BLaER1 (cell line): ENCODE measurements at regions not wholly inside any gene's neighbourhood (a gene's known extent, or its start where the extent isn't known, plus 50 kb on each side); places are given as distances from the start of the nearest gene placed in this dataset.

ENCODE experiments used
- H3K27ac ChIP-seq: shearing (Covaris generic); formaldehyde crosslinking; 2 replicates; pipeline ENCODE4 v1.8.1; 2022
- H3K27me3 ChIP-seq: shearing (Covaris generic); formaldehyde crosslinking; 2 replicates; pipeline ENCODE4 v1.8.1; 2022
- H3K36me3 ChIP-seq: shearing (Covaris generic); formaldehyde crosslinking; 2 replicates; pipeline ENCODE4 v1.8.1; 2022
- H3K4me1 ChIP-seq: shearing (Covaris generic); formaldehyde crosslinking; 2 replicates; pipeline ENCODE4 v1.8.1; 2022
- H3K4me2 ChIP-seq: shearing (Covaris generic); formaldehyde crosslinking; 2 replicates; pipeline ENCODE4 v1.8.1; 2022
- H3K4me3 ChIP-seq: shearing (Covaris generic); formaldehyde crosslinking; 2 replicates; pipeline ENCODE4 v1.8.1; 2022
- H3K9ac ChIP-seq: shearing (Covaris generic); formaldehyde crosslinking; 2 replicates; pipeline ENCODE4 v1.8.1; 2022
- H3K9me3 ChIP-seq: shearing (Covaris generic); formaldehyde crosslinking; 2 replicates; pipeline ENCODE4 v1.8.1; 2022
- H4K20me1 ChIP-seq: shearing (Covaris generic); formaldehyde crosslinking; 2 replicates; pipeline ENCODE4 v1.8.1; 2022
- Cebpa-rat ChIP-seq: shearing (Covaris generic); IDR thresholded peaks from 2 replicates; pipeline ENCODE4 v1.8.1; 2022

DNA sequence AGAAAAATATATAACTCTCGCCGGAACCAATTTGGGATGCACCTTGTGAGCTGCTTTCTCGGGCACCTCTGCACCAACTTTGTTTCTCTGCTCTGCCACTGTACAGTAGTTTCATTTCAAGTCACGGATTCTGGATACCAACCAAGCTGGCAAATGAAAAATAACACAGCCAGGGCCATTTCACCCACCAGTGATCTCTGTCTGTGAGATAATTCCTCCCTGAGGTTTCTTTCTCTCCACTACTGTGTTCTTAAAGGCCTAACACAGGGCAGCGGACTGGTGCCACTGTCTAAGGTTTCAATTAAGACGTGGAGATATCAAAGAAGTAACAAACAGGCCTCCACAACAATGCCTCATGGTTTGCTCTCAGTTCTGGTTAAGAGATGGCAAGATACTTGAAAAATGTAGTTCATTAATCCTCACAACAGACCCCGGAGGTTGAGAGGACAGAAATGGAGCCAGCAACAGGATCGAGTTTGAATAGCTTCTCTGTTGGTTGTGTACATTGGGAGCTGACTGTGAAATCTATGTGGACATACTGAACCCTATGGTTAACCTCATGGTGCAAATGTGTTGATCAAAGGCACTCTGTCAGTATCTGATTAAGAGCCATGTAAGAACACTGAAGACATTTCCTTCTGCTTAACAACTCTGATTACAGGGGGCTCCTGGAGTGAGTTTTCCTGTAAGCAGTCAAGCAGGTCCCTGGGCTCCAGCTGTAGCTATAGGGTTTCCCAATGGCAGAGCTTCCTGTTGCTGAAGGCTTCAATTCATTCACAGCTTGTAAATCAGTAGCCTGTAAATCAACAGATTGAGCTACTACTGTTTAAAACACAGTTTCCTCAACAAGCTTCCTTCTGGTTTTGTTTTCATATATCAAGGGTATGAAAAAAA, 470.5 kb downstream of the EPHA3 start:
- Histone ChIP-seq H3K27me3 (no peaks in the 10 kb centered on the region), H4K20me1 (no peaks in the 10 kb centered on the region), H3K9me3 (no peaks in the 10 kb centered on the region), H3K36me3 (no peaks in the 10 kb centered on the region), H3K4me1 (no peaks in the 10 kb centered on the region), H3K27ac (no peak overlapping the region), H3K9ac (no peak overlapping the region), H3K4me2 (no peak overlapping the region), H3K4me3 (no peak overlapping the region)
- TF ChIP-seq Cebpa-rat = no peak

DNA sequence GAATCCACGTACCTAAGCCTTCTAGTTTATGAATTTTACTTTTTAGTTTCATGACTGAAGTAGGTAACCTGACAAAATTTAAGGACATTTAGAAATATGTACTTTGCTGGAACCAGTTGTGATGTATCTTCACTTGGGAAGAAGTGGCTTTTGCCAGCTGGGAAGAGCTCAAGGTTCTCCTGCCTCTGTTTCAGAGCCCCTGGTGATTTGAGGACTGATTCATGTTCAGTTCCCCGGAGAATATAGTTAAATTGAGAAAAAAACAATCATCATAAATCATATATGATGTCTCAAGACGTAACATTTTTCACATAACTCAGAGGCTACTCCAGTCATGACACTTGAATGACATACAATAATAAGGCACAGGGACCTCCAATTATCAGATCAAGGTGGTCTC, 473.4 kb downstream of the EPHA3 start:
- no peaks in the 10 kb centered on the region for H3K36me3 ChIP-seq
- H3K27me3 ChIP-seq = no peaks in the 10 kb centered on the region
- no peaks in the 10 kb centered on the region for H3K4me1 ChIP-seq
- no peak overlapping the region for H3K9ac ChIP-seq
- no peak for TF ChIP-seq Cebpa-rat
- H3K4me3 ChIP-seq = no peak overlapping the region
- H3K4me2 ChIP-seq = no peak overlapping the region
- H4K20me1 ChIP-seq = no peaks in the 10 kb centered on the region
- no peaks in the 10 kb centered on the region for H3K9me3 ChIP-seq
- H3K27ac ChIP-seq = no peak overlapping the region

DNA sequence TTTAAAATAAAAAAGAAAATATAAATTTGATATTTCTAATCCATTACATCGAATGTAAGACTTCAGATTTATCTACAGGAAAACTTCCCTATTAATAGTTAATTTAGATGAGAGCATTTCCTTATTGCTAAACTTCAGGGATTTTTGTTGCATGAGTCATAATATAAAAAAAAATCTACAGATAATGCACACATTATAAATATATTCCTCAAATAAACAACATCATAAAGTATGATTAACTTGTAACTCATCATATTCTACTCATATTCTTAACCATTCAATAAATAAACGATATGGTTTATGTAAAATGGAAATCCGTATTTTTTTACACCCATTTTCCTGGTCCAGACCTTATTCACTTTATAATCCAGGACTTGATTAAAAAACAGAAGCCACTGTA, 477.0 kb downstream of the EPHA3 start:
- no peak overlapping the region for H3K4me2 ChIP-seq

DNA sequence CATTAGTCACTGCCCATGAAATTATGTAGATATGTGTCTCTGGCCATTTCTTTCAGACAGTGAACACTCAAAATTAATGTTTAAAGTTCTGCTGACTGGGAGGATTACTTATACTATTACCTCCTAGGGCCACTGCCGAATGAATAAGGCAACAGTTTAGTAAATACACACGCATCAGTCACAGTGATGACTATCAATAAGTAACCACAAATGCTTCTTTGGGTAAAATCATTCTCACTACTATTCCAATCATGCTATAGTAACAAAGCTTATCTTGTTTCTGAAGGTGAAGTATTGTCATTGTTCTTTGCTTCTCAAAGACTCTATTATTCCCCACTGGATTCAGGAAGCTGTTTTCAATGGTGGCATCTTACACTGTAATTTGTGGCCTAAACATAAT, 478.8 kb downstream of the EPHA3 start:
- Histone ChIP-seq H3K9ac (no peak overlapping the region), H3K27ac (no peak overlapping the region), H3K36me3 (no peaks in the 10 kb centered on the region), H3K4me3 (no peak overlapping the region), H3K9me3 (no peaks in the 10 kb centered on the region), H3K27me3 (no peaks in the 10 kb centered on the region), H3K4me1 (no peaks in the 10 kb centered on the region), H4K20me1 (no peaks in the 10 kb centered on the region), H3K4me2 (no peak overlapping the region)
- no peak for TF ChIP-seq Cebpa-rat

More for the DNA sequence above, 477.0 kb downstream of the EPHA3 start:
- Histone ChIP-seq H3K27ac (no peak overlapping the region), H3K4me1 (no peaks in the 10 kb centered on the region), H3K36me3 (no peaks in the 10 kb centered on the region), H3K9me3 (no peaks in the 10 kb centered on the region), H3K4me3 (no peak overlapping the region), H4K20me1 (no peaks in the 10 kb centered on the region), H3K9ac (no peak overlapping the region), H3K27me3 (no peaks in the 10 kb centered on the region)
- TF ChIP-seq Cebpa-rat = no peak

DNA sequence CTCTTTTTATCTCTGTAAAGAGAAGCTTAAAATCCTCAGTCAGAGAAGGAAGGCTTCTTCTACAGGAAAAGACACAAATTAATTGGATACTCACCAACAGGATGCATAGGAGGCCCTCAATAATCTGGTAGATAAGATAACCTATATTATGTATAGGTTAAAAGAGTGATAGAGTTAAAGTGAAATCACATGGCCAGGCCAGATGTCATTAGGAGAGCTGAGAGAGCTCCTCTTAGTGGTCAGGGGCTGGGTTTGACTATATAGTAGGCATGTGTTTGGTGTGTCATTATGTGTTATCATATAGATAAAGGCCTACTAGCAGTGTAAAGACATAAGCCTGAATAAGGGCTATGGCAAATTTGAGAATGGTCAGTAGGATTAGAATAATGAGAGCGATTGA, 479.3 kb downstream of the EPHA3 start:
- H3K9me3 ChIP-seq = no peaks in the 10 kb centered on the region
- no peaks in the 10 kb centered on the region for H3K36me3 ChIP-seq
- H3K27ac ChIP-seq = no peak overlapping the region
- H3K4me1 ChIP-seq = no peaks in the 10 kb centered on the region
- no peaks in the 10 kb centered on the region for H4K20me1 ChIP-seq
- no peaks in the 10 kb centered on the region for H3K27me3 ChIP-seq
- H3K4me2 ChIP-seq = no peak overlapping the region
- H3K9ac ChIP-seq = no peak overlapping the region
- no peak for TF ChIP-seq Cebpa-rat
- no peak overlapping the region for H3K4me3 ChIP-seq

GRCh38 chr3:89606151-89606550, 498.7 kb downstream of the EPHA3 start:
- H3K4me1 ChIP-seq = no peaks in the 10 kb centered on the region
- H3K4me3 ChIP-seq = no peak overlapping the region
- TF ChIP-seq Cebpa-rat = no peak
- no peaks in the 10 kb centered on the region for H3K9me3 ChIP-seq
- no peak overlapping the region for H3K27ac ChIP-seq
- H3K27me3 ChIP-seq = no peaks in the 10 kb centered on the region
- no peak overlapping the region for H3K4me2 ChIP-seq
- H4K20me1 ChIP-seq = no peaks in the 10 kb centered on the region
- no peak overlapping the region for H3K9ac ChIP-seq
- no peaks in the 10 kb centered on the region for H3K36me3 ChIP-seq

DNA sequence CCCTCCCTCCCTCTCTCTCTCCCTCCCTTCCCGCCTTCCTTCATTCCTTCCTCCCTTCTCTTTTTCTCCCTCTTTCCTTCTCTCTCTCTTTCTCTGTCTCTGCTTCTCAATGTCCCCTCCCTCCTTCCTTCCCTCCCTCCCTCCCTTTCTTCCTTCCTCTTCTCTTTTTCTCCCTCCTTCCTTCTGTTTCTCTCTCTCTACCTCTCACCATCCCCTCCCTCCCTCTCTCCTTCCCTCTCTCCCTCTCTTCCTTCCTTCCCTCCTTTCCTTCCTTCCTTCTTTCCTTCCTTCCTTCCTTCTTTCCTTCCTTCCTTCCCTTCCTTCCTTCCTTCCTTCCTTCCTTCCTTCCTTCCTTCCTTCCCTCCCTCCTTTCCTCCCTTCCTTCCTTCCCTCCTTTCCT, 504.6 kb downstream of the EPHA3 start:
- no peaks in the 10 kb centered on the region for H3K36me3 ChIP-seq
- no peak overlapping the region for H3K4me3 ChIP-seq
- H4K20me1 ChIP-seq = no peaks in the 10 kb centered on the region
- no peak for TF ChIP-seq Cebpa-rat
- H3K9ac ChIP-seq = no peak overlapping the region
- H3K27me3 ChIP-seq = no peaks in the 10 kb centered on the region
- no peak overlapping the region for H3K27ac ChIP-seq
- no peaks in the 10 kb centered on the region for H3K9me3 ChIP-seq
- H3K4me1 ChIP-seq = no peaks in the 10 kb centered on the region
- H3K4me2 ChIP-seq = no peak overlapping the region

DNA sequence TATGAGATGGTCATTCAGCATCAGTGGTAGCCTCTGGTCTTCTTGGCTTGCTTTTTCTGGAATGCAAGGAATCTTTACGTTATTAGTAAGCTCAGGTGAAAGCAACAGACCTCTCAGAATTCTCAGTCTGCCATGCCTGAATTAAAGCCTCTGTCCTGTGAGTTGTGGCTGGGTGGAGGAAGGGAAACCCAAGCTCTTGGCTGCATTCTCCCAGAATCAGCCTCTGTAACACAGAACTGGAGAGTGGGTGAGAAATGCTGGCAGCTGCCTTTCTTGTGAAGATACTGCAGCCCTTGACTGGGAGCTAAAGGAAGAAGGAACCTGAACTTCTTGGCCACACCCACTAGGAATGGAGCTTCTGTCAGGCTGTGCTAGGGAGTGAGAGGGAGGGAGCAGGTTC, 505.8 kb downstream of the EPHA3 start:
- TF ChIP-seq Cebpa-rat = no peak
- H3K4me1 ChIP-seq = no peaks in the 10 kb centered on the region
- H3K9me3 ChIP-seq = no peaks in the 10 kb centered on the region
- no peak overlapping the region for H3K4me3 ChIP-seq
- no peak overlapping the region for H3K4me2 ChIP-seq
- no peak overlapping the region for H3K27ac ChIP-seq
- no peaks in the 10 kb centered on the region for H3K27me3 ChIP-seq
- H4K20me1 ChIP-seq = no peaks in the 10 kb centered on the region
- no peak overlapping the region for H3K9ac ChIP-seq
- no peaks in the 10 kb centered on the region for H3K36me3 ChIP-seq

GRCh38 chr3:89617706-89618105, 510.3 kb downstream of the EPHA3 start:
- no peaks in the 10 kb centered on the region for H3K27me3 ChIP-seq
- no peak overlapping the region for H3K27ac ChIP-seq
- no peak overlapping the region for H3K4me2 ChIP-seq
- H3K9ac ChIP-seq = no peak overlapping the region
- H4K20me1 ChIP-seq = no peaks in the 10 kb centered on the region
- no peaks in the 10 kb centered on the region for H3K36me3 ChIP-seq
- no peak overlapping the region for H3K4me3 ChIP-seq
- no peaks in the 10 kb centered on the region for H3K4me1 ChIP-seq
- no peaks in the 10 kb centered on the region for H3K9me3 ChIP-seq
- TF ChIP-seq Cebpa-rat = no peak

DNA sequence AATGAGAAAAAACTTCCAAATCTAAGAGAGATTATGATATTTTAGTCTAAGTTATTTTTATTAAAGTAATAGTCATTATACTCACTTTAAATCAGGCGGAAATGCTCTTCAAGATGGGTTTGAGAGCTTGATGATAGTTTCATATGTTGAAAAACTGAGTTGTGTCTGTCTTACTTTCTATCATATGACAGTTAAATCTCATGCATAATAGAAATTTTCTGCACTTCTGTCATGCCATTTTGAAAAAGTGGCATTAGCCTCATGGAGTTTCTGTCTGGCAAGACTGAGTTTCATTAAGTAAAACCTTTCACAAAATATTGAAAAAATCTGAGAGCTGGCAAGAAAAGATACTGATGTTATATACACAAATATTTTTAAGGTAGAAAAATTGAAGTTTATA, 511.8 kb downstream of the EPHA3 start:
- Histone ChIP-seq H3K9me3 (no peaks in the 10 kb centered on the region), H4K20me1 (no peaks in the 10 kb centered on the region), H3K4me2 (no peak overlapping the region), H3K36me3 (no peaks in the 10 kb centered on the region), H3K27me3 (no peaks in the 10 kb centered on the region), H3K4me3 (no peak overlapping the region), H3K27ac (no peak overlapping the region), H3K9ac (no peak overlapping the region), H3K4me1 (no peaks in the 10 kb centered on the region)
- no peak for TF ChIP-seq Cebpa-rat
